Prostate gland (tissue), 2 donors: ENCODE measurements at regions not wholly inside any gene's neighbourhood (a gene's known extent, or its start where the extent isn't known, plus 50 kb on each side); places are given as distances from the start of the nearest gene placed in this dataset.

Experiments used
- CTCF ChIP-seq, 4 experiments: fragments of 200-600 bp in 2 of 4; fragments of 450-650 bp in 2 of 4; sonication (generic) in 2 of 4; IDR thresholded peaks; 1 replicate in 3 of 4; 2 replicates in 1 of 4; pipeline ENCODE4 v1.5.1; 2016 to 2019; ENCODE audit warnings: antibody characterized with exemption in 4 of 4, mild to moderate bottlenecking in 2 of 4, moderate library complexity in 2 of 4
- POLR2AphosphoS5 ChIP-seq: sonication (generic); formaldehyde crosslinking; IDR thresholded peaks from one replicate; pipeline ENCODE4 v1.6.1; 2017; ENCODE audit warnings: antibody characterized with exemption

DNA sequence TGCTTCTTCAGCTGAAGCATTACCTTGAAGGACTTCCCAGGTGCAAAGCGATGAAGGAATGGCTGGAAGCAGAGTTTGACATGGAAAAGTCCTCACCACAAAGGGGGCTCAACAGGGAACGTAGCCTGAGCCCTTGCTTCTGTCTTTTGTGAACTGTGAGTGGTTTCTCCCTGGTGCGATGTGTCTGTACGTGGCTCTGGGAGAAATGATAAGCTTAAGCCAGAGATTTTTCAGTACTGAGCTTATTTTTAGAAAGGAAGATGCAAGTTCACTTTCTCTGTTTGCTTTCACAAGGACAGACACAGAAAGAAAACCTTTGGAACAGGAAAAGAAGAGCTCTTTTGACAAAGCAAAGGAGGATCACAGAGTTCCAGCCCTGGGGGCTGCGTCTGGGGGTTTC, 79.4 kb downstream of the DACT2 start:
- TF ChIP-seq POLR2AphosphoS5: no peak
- TF ChIP-seq CTCF (IDR thresholded peaks at IDR 0.05): no peak
